ENCODE measurements at regions not wholly inside any gene's neighbourhood (a gene's known extent, or its start where the extent isn't known, plus 50 kb on each side); places are given as distances from the start of the nearest gene placed in this dataset.

DNA sequence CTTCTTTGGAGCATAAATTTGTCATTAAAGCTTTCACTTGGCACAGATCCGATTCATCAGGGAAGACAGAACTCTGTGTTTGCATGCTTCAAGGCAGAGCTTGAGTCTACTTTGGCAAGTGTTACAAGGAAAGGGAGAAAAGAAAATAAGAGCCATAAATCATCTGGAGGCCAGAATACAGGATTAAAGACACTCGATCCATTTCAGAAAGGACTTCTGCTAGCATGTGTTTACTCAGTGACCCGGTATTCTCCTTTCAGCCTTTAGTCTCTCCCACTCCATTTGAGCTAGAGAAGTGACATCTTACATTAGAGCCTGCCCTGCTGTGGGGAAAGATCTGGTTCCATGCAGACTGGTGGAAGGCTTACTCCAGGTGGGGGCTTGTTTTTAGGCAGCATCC is 306.4 kb downstream of the KLF5 start:
- no peak overlapping the region for H3K4me2 ChIP-seq (replicated peaks; ENCODE audit: extremely low read depth, low read length, poor library complexity, severe bottlenecking)

DNA sequence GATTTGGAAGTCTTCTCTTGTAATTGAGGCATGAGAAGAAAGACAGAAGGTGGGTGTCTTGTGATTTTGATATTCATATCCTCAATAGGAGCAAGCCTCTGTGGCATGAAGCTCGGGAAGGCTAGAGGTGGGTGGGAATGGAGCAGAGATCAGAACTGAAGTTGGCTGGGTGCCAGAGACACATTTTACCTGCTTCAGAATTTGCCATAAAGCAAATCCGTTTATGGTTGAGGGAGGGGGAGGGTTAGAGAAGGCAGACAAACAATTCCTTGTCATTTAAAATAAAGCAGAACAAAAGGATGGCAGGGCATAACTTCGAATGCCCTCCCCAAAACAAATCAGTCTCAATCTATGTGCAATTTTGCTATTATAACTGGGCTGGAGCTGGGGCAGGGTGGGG is 305.9 kb downstream of the KLF5 start:
- no peaks in the 10 kb centered on the region for H3K27me3 ChIP-seq (ENCODE audit: control insufficient read depth in 2 of 2, insufficient read depth in 2 of 2, low read length in 2 of 2)
- WGBS (ENCODE audit: insufficient coverage): 60% methylated on average over 1 of the region's 3 CpGs
- Mint-ChIP-seq H3K36me3 (no peaks in the 10 kb centered on the region), H3K9me3 (no peaks in the 10 kb centered on the region), H3K27me3 (ENCODE audit: low read depth in 3 of 3) (no peaks in the 10 kb centered on the region), H3K4me3 (no peak overlapping the region), H3K4me1 (no peaks in the 10 kb centered on the region), H3K27ac (no peak overlapping the region)
- no peaks in the 10 kb centered on the region for H3K4me1 ChIP-seq (ENCODE audit: control insufficient read depth in 1 of 2, insufficient read depth in 2 of 2, low read length in 2 of 2)
- no peaks in the 10 kb centered on the region for H3K9me3 ChIP-seq (replicated peaks in 1 of 2; ENCODE audit: control insufficient read depth in 1 of 2, insufficient read depth in 1 of 2, low read length in 2 of 2)
- no peak overlapping the region for H3K4me3 ChIP-seq (replicated peaks in 1 of 3; ENCODE audit: low read depth in 2 of 3, low read length in 3 of 3)
- H2AFZ ChIP-seq (ENCODE audit: insufficient read depth, low read depth, low read length, poor library complexity, severe bottlenecking): no peak overlapping the region
- no peaks in the 10 kb centered on the region for H3K79me2 ChIP-seq (ENCODE audit: insufficient read depth, low read length)
- no peak overlapping the region for H3K4me2 ChIP-seq (replicated peaks; ENCODE audit: extremely low read depth, low read length, poor library complexity, severe bottlenecking)
- intact Hi-C loops (cut with micrococcal nuclease): no loop called here
- no peaks in the 10 kb centered on the region for H3K36me3 ChIP-seq (replicated peaks in 1 of 2; ENCODE audit: control insufficient read depth in 1 of 2, insufficient read depth in 2 of 2, low read length in 2 of 2)
- no peak overlapping the region for H3K27ac ChIP-seq (ENCODE audit: low read depth in 1 of 2, low read length in 2 of 2)
- DNase-seq: no peak
- TF ChIP-seq, protein P1, sequence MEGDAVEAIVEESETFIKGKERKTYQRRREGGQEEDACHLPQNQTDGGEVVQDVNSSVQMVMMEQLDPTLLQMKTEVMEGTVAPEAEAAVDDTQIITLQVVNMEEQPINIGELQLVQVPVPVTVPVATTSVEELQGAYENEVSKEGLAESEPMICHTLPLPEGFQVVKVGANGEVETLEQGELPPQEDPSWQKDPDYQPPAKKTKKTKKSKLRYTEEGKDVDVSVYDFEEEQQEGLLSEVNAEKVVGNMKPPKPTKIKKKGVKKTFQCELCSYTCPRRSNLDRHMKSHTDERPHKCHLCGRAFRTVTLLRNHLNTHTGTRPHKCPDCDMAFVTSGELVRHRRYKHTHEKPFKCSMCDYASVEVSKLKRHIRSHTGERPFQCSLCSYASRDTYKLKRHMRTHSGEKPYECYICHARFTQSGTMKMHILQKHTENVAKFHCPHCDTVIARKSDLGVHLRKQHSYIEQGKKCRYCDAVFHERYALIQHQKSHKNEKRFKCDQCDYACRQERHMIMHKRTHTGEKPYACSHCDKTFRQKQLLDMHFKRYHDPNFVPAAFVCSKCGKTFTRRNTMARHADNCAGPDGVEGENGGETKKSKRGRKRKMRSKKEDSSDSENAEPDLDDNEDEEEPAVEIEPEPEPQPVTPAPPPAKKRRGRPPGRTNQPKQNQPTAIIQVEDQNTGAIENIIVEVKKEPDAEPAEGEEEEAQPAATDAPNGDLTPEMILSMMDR (IDR thresholded peaks at IDR 0.05): no peak
- no peaks in the 10 kb centered on the region for H4K20me1 ChIP-seq (ENCODE audit: insufficient read depth, low read length)
- no peak overlapping the region for H3K9ac ChIP-seq (ENCODE audit: insufficient read depth, low read length, poor library complexity, severe bottlenecking)

More for the DNA sequence above, 306.4 kb downstream of the KLF5 start:
- Mint-ChIP-seq H3K4me1 (no peaks in the 10 kb centered on the region), H3K27ac (no peak overlapping the region), H3K27me3 (ENCODE audit: low read depth in 3 of 3) (no peaks in the 10 kb centered on the region), H3K4me3 (no peak overlapping the region), H3K36me3 (no peaks in the 10 kb centered on the region), H3K9me3 (peaks cover 0 to 1% (median 0%) of the 10 kb centered on the region in 7 donors)
- no peak for DNase-seq
- H3K79me2 ChIP-seq (ENCODE audit: insufficient read depth, low read length): no peaks in the 10 kb centered on the region
- H3K4me3 ChIP-seq (replicated peaks in 1 of 3; ENCODE audit: low read depth in 2 of 3, low read length in 3 of 3): no peak overlapping the region
- WGBS (ENCODE audit: insufficient coverage): 92% methylated on average over 2 of the region's 3 CpGs
- H3K27me3 ChIP-seq (ENCODE audit: control insufficient read depth in 2 of 2, insufficient read depth in 2 of 2, low read length in 2 of 2): no peaks in the 10 kb centered on the region
- no peak overlapping the region for H2AFZ ChIP-seq (ENCODE audit: insufficient read depth, low read depth, low read length, poor library complexity, severe bottlenecking)
- TF ChIP-seq, protein P1 (IDR thresholded peaks at IDR 0.05): no peak
- no peaks in the 10 kb centered on the region for H4K20me1 ChIP-seq (ENCODE audit: insufficient read depth, low read length)
- no peaks in the 10 kb centered on the region for H3K4me1 ChIP-seq (ENCODE audit: control insufficient read depth in 1 of 2, insufficient read depth in 2 of 2, low read length in 2 of 2)
- no peak overlapping the region for H3K9ac ChIP-seq (ENCODE audit: insufficient read depth, low read length, poor library complexity, severe bottlenecking)
- intact Hi-C loops (cut with micrococcal nuclease): no loop called here
- H3K36me3 ChIP-seq (replicated peaks in 1 of 2; ENCODE audit: control insufficient read depth in 1 of 2, insufficient read depth in 2 of 2, low read length in 2 of 2): no peaks in the 10 kb centered on the region
- no peaks in the 10 kb centered on the region for H3K9me3 ChIP-seq (replicated peaks in 1 of 2; ENCODE audit: control insufficient read depth in 1 of 2, insufficient read depth in 1 of 2, low read length in 2 of 2)
- no peak overlapping the region for H3K27ac ChIP-seq (ENCODE audit: low read depth in 1 of 2, low read length in 2 of 2)

All from CD14-positive monocyte (primary cell).